Inflammatory macrophage treated with lipopolysaccharide for 4 hours (primary cell): ENCODE measurements at regions not wholly inside any gene's neighbourhood (a gene's known extent, or its start where the extent isn't known, plus 50 kb on each side); places are given as distances from the start of the nearest gene placed in this dataset.

Experiments
- DNase-seq: peaks from one replicate; pipeline ENCODE4 v3.0.0-alpha.2; 2020

DNA sequence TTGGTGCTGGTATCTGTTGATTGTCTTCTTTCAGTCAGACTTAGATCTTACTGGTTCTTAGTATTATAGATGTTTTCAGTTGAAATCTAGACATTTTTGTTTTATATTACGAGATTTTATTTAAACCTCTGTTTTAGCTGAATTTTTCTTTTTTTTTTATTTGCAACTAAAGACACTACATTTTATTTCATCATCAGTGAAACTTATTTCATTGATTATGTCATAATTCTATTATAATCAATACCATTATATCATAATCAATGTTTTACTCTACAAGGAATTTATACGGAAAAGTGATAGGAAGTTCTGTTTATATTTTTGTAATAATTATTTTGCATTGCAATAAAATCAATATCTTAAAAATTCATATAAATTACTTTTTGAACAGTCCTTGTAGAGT lies 477.4 kb upstream of the MDFIC2 start:
- no peak for DNase-seq

- DNase-seq, result no peak
Observed at GRCh38 chr3:70780790-70781189, 468.4 kb upstream of the MDFIC2 start.

- no peak for DNase-seq
Observed at GRCh38 chr3:70779296-70779695, 466.9 kb upstream of the MDFIC2 start.

GRCh38 chr3:70776081-70776480 lies 463.6 kb upstream of the MDFIC2 start:
- DNase-seq, result no peak

GRCh38 chr3:70775257-70775656 lies 462.8 kb upstream of the MDFIC2 start:
- no peak for DNase-seq

- no peak for DNase-seq
Observed at GRCh38 chr3:70774641-70775040, 462.2 kb upstream of the MDFIC2 start.

- peak; percentile 67 for DNase-seq
Observed at GRCh38 chr3:70771426-70772147, 459.1 kb upstream of the MDFIC2 start.

DNA sequence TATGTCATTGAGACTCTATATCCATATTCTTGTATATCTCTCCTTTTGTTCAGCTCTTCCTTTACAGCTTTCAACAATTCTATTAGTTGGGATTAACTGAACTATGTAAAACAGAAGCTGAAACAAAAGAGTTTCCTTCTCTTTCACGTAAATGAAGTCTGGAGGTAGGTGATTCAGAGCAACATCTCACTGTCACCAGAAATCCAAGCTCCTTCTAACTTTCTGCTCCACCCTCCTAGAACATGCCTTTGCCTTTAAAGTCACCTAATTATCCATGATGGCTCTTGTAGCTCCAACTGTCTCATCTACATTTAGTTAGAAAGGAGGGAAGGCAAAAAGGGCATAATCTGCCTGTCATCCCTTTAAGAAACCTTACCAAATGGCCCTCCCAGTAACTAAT lies 458.2 kb upstream of the MDFIC2 start:
- DNase-seq, result no peak

- DNase-seq, result no peak
Observed at GRCh38 chr3:70766301-70766700, 453.9 kb upstream of the MDFIC2 start.

- DNase-seq, result no peak
Observed at GRCh38 chr3:70763894-70764293, 451.5 kb upstream of the MDFIC2 start.

DNA sequence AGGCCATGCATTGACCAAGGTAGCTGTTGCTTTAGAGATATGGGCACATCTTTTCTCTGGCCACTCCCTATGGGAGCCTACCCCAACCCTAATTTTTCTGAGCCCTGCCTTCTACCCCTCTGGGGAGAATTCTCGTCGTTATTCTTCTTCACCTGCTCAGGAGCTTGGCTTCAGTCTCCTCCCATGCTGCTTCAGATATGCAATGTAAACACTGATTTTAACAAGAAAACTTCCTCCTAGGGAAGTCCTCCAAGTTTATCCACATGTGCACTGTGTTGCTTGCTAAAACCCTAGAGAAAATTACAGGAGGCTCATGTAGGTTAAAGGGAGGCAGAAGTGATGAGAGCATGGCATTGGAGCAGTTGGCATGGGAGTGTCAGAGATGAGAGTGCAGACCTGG lies 445.2 kb upstream of the MDFIC2 start:
- no peak for DNase-seq

DNA sequence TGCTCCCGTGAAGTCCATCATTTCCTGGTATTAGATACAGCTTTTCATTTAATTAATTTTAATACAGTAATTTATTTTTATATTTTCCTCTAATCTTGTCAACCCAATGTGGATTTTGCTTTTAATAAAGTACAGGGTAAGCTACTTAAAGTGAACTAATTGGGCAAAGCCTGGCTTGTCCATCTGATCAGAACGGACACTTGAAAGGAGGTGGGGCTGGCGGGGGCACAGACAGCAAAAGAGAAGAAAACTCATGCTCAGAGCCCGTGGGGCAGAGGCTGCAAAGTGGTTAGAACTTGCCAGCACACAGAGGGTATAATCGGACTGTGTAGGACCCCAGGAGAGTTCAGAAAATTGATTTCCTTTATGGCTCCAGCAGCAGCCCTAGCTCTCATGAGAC lies 443.1 kb upstream of the MDFIC2 start:
- DNase-seq, result no peak

- DNase-seq, result peak; percentile 41
Observed at GRCh38 chr3:70754314-70754713, 441.9 kb upstream of the MDFIC2 start.

DNA sequence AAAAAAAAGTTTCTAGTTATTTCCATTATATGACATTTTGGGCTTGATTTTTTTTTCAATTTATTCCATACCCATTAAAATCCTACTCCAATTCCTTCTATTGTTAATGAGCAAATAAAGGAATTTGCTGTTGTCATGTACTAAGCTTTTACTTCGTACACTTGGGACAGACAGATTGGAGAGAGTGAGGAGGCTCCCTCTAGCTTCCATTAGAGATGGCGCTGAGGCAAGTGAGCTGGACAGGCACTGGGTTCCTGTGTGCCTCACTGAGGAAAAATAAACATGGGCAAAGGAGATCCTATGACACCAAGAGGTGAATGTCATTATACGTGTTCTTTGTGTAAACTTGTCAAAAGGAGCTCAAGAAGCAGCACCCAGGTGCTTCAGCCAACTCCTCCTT lies 441.1 kb upstream of the MDFIC2 start:
- no peak for DNase-seq

DNA sequence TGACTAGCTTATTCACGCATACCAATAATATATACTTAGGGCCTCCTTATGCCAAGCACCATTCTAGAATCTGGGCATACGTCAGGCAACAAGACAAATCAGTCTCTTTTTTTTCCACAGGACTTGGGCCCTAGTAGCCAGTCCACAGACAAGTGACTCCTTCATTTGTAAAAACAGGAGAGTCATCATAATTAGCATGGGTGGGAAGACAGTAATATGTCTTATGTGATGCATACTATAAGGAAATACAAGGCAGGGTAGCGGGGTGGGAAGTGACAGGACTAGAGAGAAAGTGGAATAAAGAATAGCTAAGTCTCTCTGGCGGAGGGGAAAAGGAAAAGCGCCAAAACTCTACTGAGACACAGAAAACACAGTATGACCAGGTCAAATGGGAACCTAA lies 439.6 kb upstream of the MDFIC2 start:
- no peak for DNase-seq

- no peak for DNase-seq
Observed at GRCh38 chr3:70749122-70749521, 436.7 kb upstream of the MDFIC2 start.

DNA sequence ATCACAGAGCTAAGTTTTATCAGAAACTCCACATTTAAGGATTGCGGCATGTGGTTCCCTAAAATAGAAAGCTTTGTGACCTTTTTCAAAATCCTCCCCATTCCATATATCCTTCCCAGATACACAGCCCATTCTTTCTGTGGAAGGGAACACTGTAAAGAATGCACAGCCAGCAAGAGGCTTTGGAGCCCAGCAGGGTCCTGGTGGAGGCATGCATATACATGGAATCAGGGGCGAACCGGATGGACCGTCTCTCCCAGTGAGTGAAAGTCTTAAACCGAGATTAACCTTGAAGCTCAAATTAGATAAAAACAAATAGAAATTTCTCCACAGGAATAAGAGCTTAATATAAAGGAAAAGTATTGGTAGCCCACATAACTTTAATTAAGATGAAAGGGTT lies 436.2 kb upstream of the MDFIC2 start:
- no peak for DNase-seq

- DNase-seq, result no peak
Observed at GRCh38 chr3:70747847-70748246, 435.4 kb upstream of the MDFIC2 start.

DNA sequence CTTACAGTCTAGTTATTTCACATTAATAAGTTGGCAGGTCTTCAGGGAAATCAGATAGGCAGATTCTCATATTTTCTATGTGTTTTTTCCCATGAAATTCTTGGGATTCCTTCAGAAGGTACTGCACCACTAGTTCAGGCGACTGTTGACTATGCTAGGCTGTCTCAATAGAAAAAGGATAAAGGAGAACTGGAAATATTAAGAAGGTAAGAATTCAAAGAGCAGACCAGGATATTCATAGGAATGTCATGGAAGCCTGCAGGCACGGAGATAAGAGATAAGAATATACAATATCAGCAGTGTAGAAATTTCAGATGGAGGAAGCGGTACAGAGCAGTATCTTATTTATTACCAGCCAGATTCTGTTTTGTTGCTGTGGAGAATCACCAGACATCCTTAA lies 432.1 kb upstream of the MDFIC2 start:
- DNase-seq, result no peak

GRCh38 chr3:70743754-70744153 lies 431.3 kb upstream of the MDFIC2 start:
- DNase-seq, result no peak

DNA sequence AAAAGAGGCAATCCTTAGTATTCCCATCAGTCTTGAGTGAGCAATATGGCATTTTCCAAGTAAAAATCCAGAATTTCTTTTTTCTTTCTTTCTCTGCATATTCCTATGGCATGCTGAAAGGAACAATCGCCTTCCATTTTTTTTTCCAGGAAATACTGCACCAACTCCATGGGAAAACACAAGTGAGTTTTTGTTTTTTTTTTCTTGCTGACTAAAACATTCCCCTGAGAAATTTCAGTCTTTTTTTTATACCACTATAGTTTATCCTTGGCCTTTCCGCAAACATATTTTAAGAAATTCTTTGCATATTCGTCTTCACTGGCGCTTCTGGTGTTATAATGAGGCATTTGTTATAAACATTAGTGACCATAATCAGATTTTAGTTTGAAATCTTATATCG lies 429.6 kb upstream of the MDFIC2 start:
- DNase-seq, result no peak

- DNase-seq, result no peak
Observed at GRCh38 chr3:70740872-70741271, 428.4 kb upstream of the MDFIC2 start.

DNA sequence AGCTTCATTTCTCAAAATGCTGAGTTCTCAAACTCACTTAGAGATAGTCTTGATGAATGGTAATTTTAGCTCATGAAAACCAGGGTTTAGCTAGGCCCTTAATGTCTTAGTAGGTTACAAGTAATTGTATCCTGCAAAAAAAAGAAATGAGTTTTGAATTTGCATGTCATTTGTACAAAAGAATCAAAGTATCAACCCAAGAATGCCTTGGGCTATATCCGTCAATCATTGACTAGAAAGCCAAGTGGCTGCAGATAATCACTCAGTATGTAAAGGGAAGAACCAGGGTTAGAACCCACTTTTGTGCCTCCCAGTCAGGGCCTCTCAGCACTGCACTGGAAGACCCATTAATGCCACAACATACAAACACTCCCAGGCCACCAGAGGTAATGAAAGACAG lies 427.6 kb upstream of the MDFIC2 start:
- no peak for DNase-seq

DNA sequence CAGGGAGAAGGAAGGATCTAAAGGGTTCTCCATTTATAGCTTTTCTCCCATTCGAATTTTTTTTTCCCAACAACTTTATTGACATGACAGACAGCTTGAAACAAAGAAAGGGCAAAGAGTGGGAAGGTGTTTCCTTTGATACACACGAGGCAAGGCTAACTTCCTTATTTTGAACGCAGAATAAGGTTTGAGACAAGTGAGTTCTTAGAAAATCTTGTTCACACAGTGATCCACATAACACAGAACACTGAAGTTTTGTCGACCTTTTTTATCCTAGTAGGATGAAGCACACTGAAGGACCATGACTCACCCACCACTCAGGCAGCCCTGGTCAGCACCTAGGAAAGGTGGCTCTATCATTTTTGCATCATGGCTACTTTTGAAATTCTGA lies 425.8 kb upstream of the MDFIC2 start:
- no peak for DNase-seq

GRCh38 chr3:70737666-70738290 lies 425.3 kb upstream of the MDFIC2 start:
- no peak for DNase-seq
